ENCODE measurements at regions not wholly inside any gene's neighbourhood (a gene's known extent, or its start where the extent isn't known, plus 50 kb on each side); places are given as distances from the start of the nearest gene placed in this dataset.
A peak's percentile ranks its signal among the peaks of the same experiment; 100 is the strongest.

GRCh38 chr1:59138402-59138801 lies 158.5 kb upstream of the FGGY start:
- Mint-ChIP-seq H3K4me3 (no peak overlapping the region), H3K27me3 (ENCODE audit: low read depth) (peaks cover 3% of the 10 kb centered on the region), H3K9me3 (peaks cover 4% of the 10 kb centered on the region), H3K27ac (peak overlapping the region; percentile 21), H3K4me1 (ENCODE audit: low read depth) (peaks cover 45% of the 10 kb centered on the region), H3K36me3 (ENCODE audit: low read depth) (peaks cover 2% of the 10 kb centered on the region)

GRCh38 chr1:59139396-59139795 lies 157.5 kb upstream of the FGGY start:
- no peak overlapping the region for H3K4me3 Mint-ChIP-seq
- H3K27ac Mint-ChIP-seq: no peak overlapping the region
- H3K4me1 Mint-ChIP-seq (ENCODE audit: low read depth): peaks cover 52% of the 10 kb centered on the region
- H3K27me3 Mint-ChIP-seq (ENCODE audit: low read depth): no peaks in the 10 kb centered on the region
- H3K9me3 Mint-ChIP-seq: no peaks in the 10 kb centered on the region
- no peaks in the 10 kb centered on the region for H3K36me3 Mint-ChIP-seq (ENCODE audit: low read depth)

- Mint-ChIP-seq H3K36me3 (ENCODE audit: low read depth) (no peaks in the 10 kb centered on the region), H3K9me3 (no peaks in the 10 kb centered on the region), H3K27ac (no peak overlapping the region), H3K4me3 (no peak overlapping the region), H3K4me1 (ENCODE audit: low read depth) (peaks cover 58% of the 10 kb centered on the region), H3K27me3 (ENCODE audit: low read depth) (no peaks in the 10 kb centered on the region)
Observed at GRCh38 chr1:59141267-59141863, 155.5 kb upstream of the FGGY start.

GRCh38 chr1:59142311-59143132 lies 154.4 kb upstream of the FGGY start:
- Mint-ChIP-seq H3K36me3 (ENCODE audit: low read depth) (no peaks in the 10 kb centered on the region), H3K4me3 (peak overlapping the region; percentile 52), H3K4me1 (ENCODE audit: low read depth) (peaks cover 59% of the 10 kb centered on the region), H3K27me3 (ENCODE audit: low read depth) (no peaks in the 10 kb centered on the region), H3K27ac (peak overlapping the region; percentile 67), H3K9me3 (no peaks in the 10 kb centered on the region)

GRCh38 chr1:59143133-59143487 lies 153.8 kb upstream of the FGGY start:
- Mint-ChIP-seq H3K4me1 (ENCODE audit: low read depth) (peaks cover 60% of the 10 kb centered on the region), H3K9me3 (no peaks in the 10 kb centered on the region), H3K4me3 (peak overlapping the region; percentile 52), H3K36me3 (ENCODE audit: low read depth) (no peaks in the 10 kb centered on the region), H3K27me3 (ENCODE audit: low read depth) (no peaks in the 10 kb centered on the region), H3K27ac (peak overlapping the region; percentile 67)

- H3K36me3 Mint-ChIP-seq (ENCODE audit: low read depth): peaks cover under 1% of the 10 kb centered on the region
- no peaks in the 10 kb centered on the region for H3K9me3 Mint-ChIP-seq
- H3K4me3 Mint-ChIP-seq: no peak overlapping the region
- H3K4me1 Mint-ChIP-seq (ENCODE audit: low read depth): peaks cover 56% of the 10 kb centered on the region
- no peaks in the 10 kb centered on the region for H3K27me3 Mint-ChIP-seq (ENCODE audit: low read depth)
- no peak overlapping the region for H3K27ac Mint-ChIP-seq
Observed at GRCh38 chr1:59143811-59144210, 153.1 kb upstream of the FGGY start.

GRCh38 chr1:59144959-59145358 lies 151.9 kb upstream of the FGGY start:
- H3K4me1 Mint-ChIP-seq (ENCODE audit: low read depth): peaks cover 57% of the 10 kb centered on the region
- H3K36me3 Mint-ChIP-seq (ENCODE audit: low read depth): peaks cover 4% of the 10 kb centered on the region
- no peak overlapping the region for H3K27ac Mint-ChIP-seq
- no peaks in the 10 kb centered on the region for H3K27me3 Mint-ChIP-seq (ENCODE audit: low read depth)
- no peak overlapping the region for H3K4me3 Mint-ChIP-seq
- no peaks in the 10 kb centered on the region for H3K9me3 Mint-ChIP-seq

GRCh38 chr1:59146056-59146455 lies 150.8 kb upstream of the FGGY start:
- Mint-ChIP-seq H3K27me3 (ENCODE audit: low read depth) (no peaks in the 10 kb centered on the region), H3K27ac (peak overlapping the region; percentile 95), H3K4me1 (ENCODE audit: low read depth) (peaks cover 58% of the 10 kb centered on the region), H3K36me3 (ENCODE audit: low read depth) (peaks cover 4% of the 10 kb centered on the region), H3K4me3 (peak overlapping the region; percentile 93), H3K9me3 (no peaks in the 10 kb centered on the region)

- H3K4me1 Mint-ChIP-seq (ENCODE audit: low read depth): peaks cover 62% of the 10 kb centered on the region
- peak overlapping the region; percentile 93 for H3K4me3 Mint-ChIP-seq
- no peaks in the 10 kb centered on the region for H3K9me3 Mint-ChIP-seq
- no peaks in the 10 kb centered on the region for H3K27me3 Mint-ChIP-seq (ENCODE audit: low read depth)
- peaks cover 4% of the 10 kb centered on the region for H3K36me3 Mint-ChIP-seq (ENCODE audit: low read depth)
- peak overlapping the region; percentile 95 for H3K27ac Mint-ChIP-seq
Observed at GRCh38 chr1:59146651-59147358, 150.1 kb upstream of the FGGY start.

GRCh38 chr1:59149435-59149834 lies 147.5 kb upstream of the FGGY start:
- Mint-ChIP-seq H3K27ac (peak overlapping the region; percentile 4), H3K4me1 (ENCODE audit: low read depth) (peaks cover 46% of the 10 kb centered on the region), H3K36me3 (ENCODE audit: low read depth) (peaks cover 4% of the 10 kb centered on the region), H3K9me3 (no peaks in the 10 kb centered on the region), H3K27me3 (ENCODE audit: low read depth) (no peaks in the 10 kb centered on the region), H3K4me3 (no peak overlapping the region)

GRCh38 chr1:59150577-59151386 lies 146.1 kb upstream of the FGGY start:
- peaks cover 43% of the 10 kb centered on the region for H3K4me1 Mint-ChIP-seq (ENCODE audit: low read depth)

GRCh38 chr1:59151387-59151761 lies 145.5 kb upstream of the FGGY start:
- Mint-ChIP-seq H3K4me1 (ENCODE audit: low read depth) (peaks cover 40% of the 10 kb centered on the region), H3K27ac (no peak overlapping the region), H3K27me3 (ENCODE audit: low read depth) (no peaks in the 10 kb centered on the region)

More at GRCh38 chr1:59150577-59151386, 146.1 kb upstream of the FGGY start:
- Mint-ChIP-seq H3K27me3 (ENCODE audit: low read depth) (no peaks in the 10 kb centered on the region), H3K4me3 (peak overlapping the region; percentile 36), H3K36me3 (ENCODE audit: low read depth) (peaks cover 4% of the 10 kb centered on the region), H3K9me3 (no peaks in the 10 kb centered on the region), H3K27ac (peak overlapping the region; percentile 64)

GRCh38 chr1:59151860-59152259 lies 145.0 kb upstream of the FGGY start:
- peaks cover 4% of the 10 kb centered on the region for H3K36me3 Mint-ChIP-seq (ENCODE audit: low read depth)
- H3K27ac Mint-ChIP-seq: no peak overlapping the region
- H3K9me3 Mint-ChIP-seq: no peaks in the 10 kb centered on the region
- no peaks in the 10 kb centered on the region for H3K27me3 Mint-ChIP-seq (ENCODE audit: low read depth)
- peaks cover 38% of the 10 kb centered on the region for H3K4me1 Mint-ChIP-seq (ENCODE audit: low read depth)
- H3K4me3 Mint-ChIP-seq: no peak overlapping the region

More at GRCh38 chr1:59151387-59151761, 145.5 kb upstream of the FGGY start:
- H3K4me3 Mint-ChIP-seq: peak overlapping the region; percentile 2
- H3K9me3 Mint-ChIP-seq: no peaks in the 10 kb centered on the region
- H3K36me3 Mint-ChIP-seq (ENCODE audit: low read depth): peaks cover 4% of the 10 kb centered on the region

GRCh38 chr1:59152511-59152910 lies 144.4 kb upstream of the FGGY start:
- no peaks in the 10 kb centered on the region for H3K27me3 Mint-ChIP-seq (ENCODE audit: low read depth)
- H3K9me3 Mint-ChIP-seq: peaks cover 3% of the 10 kb centered on the region
- peaks cover 35% of the 10 kb centered on the region for H3K4me1 Mint-ChIP-seq (ENCODE audit: low read depth)
- H3K27ac Mint-ChIP-seq: no peak overlapping the region
- H3K4me3 Mint-ChIP-seq: no peak overlapping the region
- H3K36me3 Mint-ChIP-seq (ENCODE audit: low read depth): peaks cover 4% of the 10 kb centered on the region
